Limb (tissue), 2 donors: ENCODE measurements at regions not wholly inside any gene's neighbourhood (a gene's known extent, or its start where the extent isn't known, plus 50 kb on each side); places are given as distances from the start of the nearest gene placed in this dataset.
"Not testable (repeated sequence)": the region's sequence is repeated elsewhere in the genome, so short reads cannot be mapped to it uniquely, and the experiment has no call there.

ENCODE experiments used
- DNase-seq, 2 donors: peaks; one replicate each; pipeline ENCODE4 v3.0.0-alpha.2; 2016; ENCODE audit errors: extremely low spot score in 2 of 2

- no peak for DNase-seq
These were observed 306.8 kb upstream of the FOXQ1 start for GRCh38 chr6:1004885-1005630.

DNA sequence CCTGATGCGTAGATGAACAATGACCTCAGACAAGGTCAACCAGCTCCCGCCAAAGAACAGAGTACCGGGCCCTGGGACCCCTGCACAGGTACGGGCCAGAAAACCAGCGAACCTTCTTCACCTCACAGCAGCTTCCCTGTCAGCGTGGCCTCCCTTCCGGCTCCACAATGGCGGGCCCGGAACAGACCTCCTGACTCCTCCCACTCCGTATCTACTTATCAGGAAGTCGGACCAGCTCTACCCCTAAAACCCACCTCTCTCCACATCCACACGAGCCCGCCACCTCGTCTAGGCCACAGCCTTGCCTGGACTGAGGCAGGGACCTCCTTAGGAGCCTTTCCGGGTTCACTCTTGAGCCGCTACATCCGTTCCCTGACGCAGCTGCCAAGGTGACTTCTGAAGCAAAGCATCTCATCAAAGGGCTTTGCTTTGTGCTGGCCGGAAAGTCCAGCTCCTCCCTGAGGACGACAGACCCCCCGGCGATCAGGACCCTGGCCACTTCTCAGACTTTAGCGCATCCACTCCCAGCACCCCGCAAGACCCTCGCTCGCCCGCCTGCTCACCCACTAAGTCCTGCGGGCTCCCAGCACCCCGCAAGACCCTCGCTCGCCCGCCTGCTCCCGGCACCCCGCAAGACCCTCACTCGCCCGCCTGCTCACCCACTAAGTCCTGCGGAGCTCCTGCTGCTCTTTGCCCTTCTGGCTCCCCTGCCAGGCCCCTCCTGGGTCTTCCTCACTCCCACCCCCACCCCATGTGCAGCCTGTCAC, 308.3 kb upstream of the FOXQ1 start:
- no peak for DNase-seq

GRCh38 chr6:1002989-1003388, 308.9 kb upstream of the FOXQ1 start:
- DNase-seq, result no peak

DNA sequence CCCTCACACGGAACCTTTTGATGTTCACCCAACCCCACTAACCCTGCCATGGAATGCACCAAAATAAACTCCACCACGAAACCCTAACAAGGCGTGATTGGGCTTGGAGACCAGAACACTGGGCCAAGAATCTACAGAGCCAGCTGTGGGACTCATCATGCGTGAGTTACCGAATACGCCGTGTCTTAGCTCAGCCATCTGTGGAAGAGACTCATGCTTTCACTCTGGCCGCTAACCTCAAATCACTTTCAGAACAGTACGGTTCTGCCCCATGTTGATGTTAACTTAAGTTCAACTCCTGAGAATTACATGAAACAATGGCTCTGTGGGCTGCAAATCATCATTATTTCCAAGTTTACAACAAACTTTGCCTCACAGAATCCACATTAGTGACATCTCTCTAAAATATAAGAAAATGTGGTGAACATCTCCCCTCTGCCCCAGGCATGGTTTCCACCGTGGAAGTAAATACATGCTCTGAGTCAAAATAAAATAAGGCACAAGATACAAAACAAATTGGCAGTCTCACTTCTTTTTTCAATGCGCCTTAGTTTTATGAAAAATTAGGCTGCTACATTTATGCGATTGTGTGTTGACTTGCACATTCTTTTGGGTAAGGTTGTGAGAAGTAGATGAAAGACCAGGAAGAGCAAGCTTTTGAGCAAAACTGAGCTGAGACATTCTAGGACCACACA, 308.9 kb upstream of the EXOC2 start:
- no peak for DNase-seq

GRCh38 chr6:999552-999951, 306.6 kb upstream of the EXOC2 start:
- no peak for DNase-seq

- no peak for DNase-seq
These were observed 305.6 kb upstream of the EXOC2 start for GRCh38 chr6:998551-998950.

DNA sequence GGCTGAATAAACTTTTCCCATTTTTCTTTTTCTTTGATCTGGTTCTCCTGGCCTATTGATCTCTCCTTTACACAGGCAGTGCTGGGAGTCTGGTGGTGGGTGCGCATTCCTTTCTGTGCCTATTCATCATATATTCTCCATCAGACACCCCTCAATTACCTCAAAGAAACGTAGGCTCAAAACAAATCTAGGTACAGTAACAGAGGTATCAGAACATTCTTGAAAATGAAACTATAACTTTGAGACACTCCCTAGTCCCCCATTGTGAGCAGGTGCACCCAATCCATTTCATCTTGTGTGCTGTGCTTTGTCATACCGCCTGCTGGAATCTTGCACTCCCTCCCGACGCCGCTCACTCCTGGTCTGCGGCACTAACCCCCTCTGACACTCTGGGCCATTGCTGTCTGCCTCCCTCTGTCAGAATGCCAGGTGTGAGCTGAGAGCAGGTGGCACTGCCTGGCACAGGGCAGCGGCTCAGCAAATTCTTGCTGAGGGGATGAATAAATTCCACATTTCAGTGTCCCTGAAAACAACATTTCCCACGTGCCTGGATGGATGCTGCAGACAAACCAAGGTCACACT, 303.4 kb upstream of the EXOC2 start:
- no peak for DNase-seq

GRCh38 chr6:991192-991591, 298.3 kb upstream of the EXOC2 start:
- no peak for DNase-seq

GRCh38 chr6:984031-984430, 291.1 kb upstream of the EXOC2 start:
- no peak for DNase-seq

DNA sequence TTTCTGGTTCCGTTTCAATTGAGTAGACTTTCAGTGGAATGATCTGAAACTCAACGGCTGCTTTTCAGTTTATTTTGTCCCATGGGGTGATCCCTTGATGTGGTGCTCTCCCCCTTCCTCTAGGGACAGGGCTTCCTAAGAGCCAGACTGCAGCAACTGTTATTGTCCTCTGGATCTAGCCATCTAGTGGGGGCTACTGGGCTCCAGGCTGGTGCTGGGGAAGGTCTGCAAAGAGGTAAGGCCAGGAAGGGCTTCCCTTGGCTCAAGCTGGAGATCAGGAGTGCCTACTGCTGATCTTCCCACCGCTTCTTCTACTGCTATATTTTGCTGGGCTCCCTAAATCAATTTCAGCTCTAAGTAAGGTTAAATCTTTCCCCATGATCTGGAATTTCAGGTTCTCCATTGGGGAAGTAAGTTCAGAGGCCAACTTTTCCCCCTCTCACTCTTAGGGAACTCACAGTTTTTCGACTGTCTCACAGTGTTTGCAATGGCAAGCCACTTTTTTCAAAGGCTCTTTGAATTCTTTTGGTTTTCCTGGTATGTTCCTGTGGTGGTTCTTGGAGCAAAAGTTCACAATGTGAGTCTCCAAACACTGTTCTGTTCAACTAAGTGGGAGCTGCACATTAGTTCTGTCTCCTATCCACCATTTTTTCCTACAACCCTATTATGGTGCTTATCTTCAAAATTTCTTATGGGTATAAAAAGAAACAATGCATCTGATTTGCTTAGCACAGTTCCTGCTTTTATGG, 286.2 kb upstream of the EXOC2 start:
- DNase-seq, result no peak

- DNase-seq, result not testable (repeated sequence)
These were observed 284.3 kb upstream of the EXOC2 start for GRCh38 chr6:977226-977625.

DNA sequence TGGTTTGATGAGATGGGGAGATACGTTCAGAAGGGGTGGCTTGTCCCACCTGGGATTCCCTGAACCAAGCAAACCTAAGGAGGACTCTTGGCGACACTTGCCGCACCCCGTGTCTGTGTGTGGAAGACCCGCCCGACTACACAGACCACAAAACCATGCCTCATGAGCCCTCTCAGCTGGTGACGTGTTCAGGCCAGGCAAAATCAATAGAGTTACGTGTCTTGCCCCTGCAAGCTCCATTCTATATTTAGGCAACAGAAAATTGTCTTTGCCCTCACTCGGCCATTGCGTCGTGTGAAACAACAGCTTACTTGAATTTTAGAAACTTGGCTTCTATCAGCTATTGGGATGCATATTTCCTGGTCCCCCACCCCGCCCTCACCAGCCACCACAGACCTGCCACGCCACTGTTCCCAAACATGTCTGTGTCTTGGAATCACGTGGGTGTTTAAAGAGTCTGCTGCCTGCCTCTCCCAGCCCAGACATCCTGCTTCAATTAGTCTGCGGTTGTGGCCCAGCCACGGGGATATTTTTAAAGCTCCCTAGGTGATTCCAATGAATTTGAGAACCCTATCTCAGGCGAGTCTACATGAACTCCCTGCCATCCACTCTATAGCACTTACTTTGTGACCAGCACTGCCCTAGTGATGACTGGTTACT, 279.2 kb upstream of the EXOC2 start:
- DNase-seq, result no peak

DNA sequence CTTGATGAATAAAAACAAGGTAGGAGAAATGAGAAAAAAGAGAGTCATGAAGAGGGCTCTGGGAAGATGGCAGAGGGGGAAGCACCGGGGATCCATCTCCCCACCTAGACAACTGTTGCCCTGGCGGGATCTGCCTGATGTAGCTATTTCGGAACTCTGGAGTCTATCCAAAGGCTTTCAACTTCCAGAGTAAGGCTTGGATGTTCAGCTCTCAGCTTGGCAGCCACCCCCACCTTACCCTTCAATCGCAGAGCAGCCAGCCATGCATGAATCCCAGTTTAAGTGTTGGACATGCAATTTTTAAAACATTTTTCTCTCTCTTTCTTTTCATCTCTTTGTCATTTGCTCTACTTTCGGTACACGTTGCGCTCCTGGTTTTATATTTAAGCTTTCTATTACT, 275.9 kb upstream of the EXOC2 start:
- DNase-seq, result no peak

DNA sequence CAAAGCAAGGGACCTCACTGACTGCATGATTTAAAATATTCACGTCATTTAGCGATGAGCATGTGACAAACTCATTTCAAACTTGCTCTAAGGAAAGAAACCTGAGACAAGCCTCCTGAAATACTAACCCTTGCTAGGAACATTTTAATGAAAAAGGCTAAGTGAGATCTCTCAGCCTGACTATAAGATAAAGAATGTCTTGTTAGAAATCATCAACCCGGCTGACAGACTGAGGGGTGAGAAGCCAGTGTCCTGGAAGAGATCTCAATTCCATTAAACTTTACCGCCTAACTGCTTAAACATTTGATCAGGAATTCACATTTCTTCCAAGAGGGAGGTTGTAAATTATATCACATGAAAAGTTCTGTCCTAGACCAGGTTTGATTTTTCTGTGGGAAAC, 274.8 kb upstream of the EXOC2 start:
- no peak for DNase-seq

DNA sequence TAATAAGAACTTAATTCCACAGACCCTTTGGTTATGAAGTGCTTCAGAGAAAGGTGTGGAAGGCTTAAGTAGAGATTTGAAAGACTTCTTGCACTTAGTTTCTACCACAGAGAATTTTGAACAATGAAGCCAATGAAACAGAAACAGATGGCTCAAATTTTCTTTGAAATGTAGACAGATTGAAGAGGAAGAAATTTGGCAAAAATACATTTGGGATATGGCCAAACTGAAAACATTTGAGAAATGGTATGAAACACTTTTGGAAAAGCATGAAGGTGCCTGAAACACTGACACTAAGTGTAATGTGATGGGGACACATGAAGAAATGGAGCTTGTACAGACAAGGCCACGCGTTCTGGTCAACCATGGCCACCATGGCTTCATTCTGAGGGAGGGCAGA, 272.4 kb upstream of the EXOC2 start:
- no peak for DNase-seq

DNA sequence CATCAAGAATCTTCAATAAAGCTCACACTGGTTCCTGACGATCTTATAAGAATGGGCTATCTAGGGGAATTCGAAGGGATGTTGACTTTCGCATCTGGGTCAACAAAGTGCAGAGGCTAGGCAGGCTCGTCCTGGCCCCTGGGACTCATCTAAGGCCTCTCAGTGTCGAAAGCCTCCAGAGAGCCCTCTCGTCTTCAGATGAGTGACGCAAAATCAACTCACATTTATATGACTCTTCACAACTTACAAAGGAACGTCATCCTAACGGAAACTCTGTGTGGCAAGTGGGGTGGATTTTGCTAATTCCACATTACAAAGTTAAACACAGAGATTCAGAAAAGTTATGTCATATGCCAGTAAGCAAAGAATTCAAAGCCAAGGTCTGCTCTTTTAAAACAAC, 270.5 kb upstream of the EXOC2 start:
- no peak for DNase-seq

- DNase-seq, result no peak
These were observed 268.5 kb upstream of the EXOC2 start for GRCh38 chr6:961407-961960.

GRCh38 chr6:960356-960755, 267.4 kb upstream of the EXOC2 start:
- no peak for DNase-seq

DNA sequence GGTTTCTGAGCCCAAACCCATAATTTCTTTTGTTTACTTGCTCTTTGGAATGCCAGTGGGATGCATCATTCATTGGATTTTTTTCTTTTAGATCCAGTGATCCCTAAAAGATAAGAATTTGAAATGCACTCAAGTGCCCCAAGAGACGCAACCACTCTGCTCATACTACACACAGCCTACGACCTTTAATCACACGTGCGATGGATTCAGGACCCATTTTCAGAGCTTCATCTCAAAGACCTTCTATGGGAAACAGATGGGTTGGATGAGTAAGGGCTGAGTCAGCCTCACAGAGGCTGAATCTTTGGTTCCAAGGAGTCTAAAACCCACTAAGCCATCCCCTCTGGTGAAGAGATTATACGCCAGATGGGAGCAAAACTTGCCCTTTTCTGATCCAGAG, 265.5 kb upstream of the EXOC2 start:
- no peak for DNase-seq

GRCh38 chr6:951399-952181, 258.7 kb upstream of the EXOC2 start:
- DNase-seq, result no peak
